GM06990 (cell line): ENCODE measurements at regions not wholly inside any gene's neighbourhood (a gene's known extent, or its start where the extent isn't known, plus 50 kb on each side); places are given as distances from the start of the nearest gene placed in this dataset.

ENCODE experiments used
- DNase-seq: peaks from one replicate; pipeline ENCODE4 v3.0.0-alpha.2; 2011; ENCODE audit not compliant: insufficient read length; ENCODE audit errors: extremely low read depth
- H3K27me3 ChIP-seq: replicated peaks from 2 replicates; pipeline ENCODE4 v1.6.0; 2011; ENCODE audit warnings: low read length; ENCODE audit not compliant: control insufficient read depth, insufficient read depth
- H3K36me3 ChIP-seq: 2 replicates; pipeline ENCODE4 v1.5.1; 2011; ENCODE audit warnings: low read length; ENCODE audit not compliant: control insufficient read depth, insufficient read depth
- H3K4me3 ChIP-seq: replicated peaks from 2 replicates; pipeline ENCODE4 v1.5.1; 2011; ENCODE audit warnings: low read depth, mild to moderate bottlenecking, control low read depth, low read length
- CTCF ChIP-seq: IDR thresholded peaks from 2 replicates; pipeline ENCODE4 v1.5.1; 2011; ENCODE audit warnings: low read length, control low read depth, mild to moderate bottlenecking, inconsistent platforms; ENCODE audit not compliant: insufficient read depth, poor library complexity, severe bottlenecking

- Histone ChIP-seq H3K27me3 (no peaks in the 10 kb centered on the region), H3K36me3 (no peaks in the 10 kb centered on the region), H3K4me3 (no peak overlapping the region)
- no peak for TF ChIP-seq CTCF
- no peak for DNase-seq
Observed at GRCh38 chr1:194710671-194711070, 1524.3 kb upstream of the B3GALT2 start.

- DNase-seq, result no peak
- Histone ChIP-seq H3K4me3 (no peak overlapping the region), H3K27me3 (no peaks in the 10 kb centered on the region), H3K36me3 (no peaks in the 10 kb centered on the region)
- TF ChIP-seq CTCF, result no peak
Observed at GRCh38 chr1:194709439-194709838, 1523.0 kb upstream of the B3GALT2 start.

- Histone ChIP-seq H3K36me3 (no peaks in the 10 kb centered on the region), H3K27me3 (no peaks in the 10 kb centered on the region), H3K4me3 (no peak overlapping the region)
- TF ChIP-seq CTCF, result no peak
- no peak for DNase-seq
Observed at GRCh38 chr1:194707074-194707473, 1520.7 kb upstream of the B3GALT2 start.

GRCh38 chr1:194705123-194705854 lies 1518.9 kb upstream of the B3GALT2 start:
- H3K4me3 ChIP-seq, result no peak overlapping the region
- no peaks in the 10 kb centered on the region for H3K36me3 ChIP-seq
- no peak for TF ChIP-seq CTCF
- no peaks in the 10 kb centered on the region for H3K27me3 ChIP-seq
- no peak for DNase-seq

- no peak for TF ChIP-seq CTCF
- DNase-seq, result no peak
- Histone ChIP-seq H3K36me3 (no peaks in the 10 kb centered on the region), H3K4me3 (no peak overlapping the region), H3K27me3 (no peaks in the 10 kb centered on the region)
Observed at GRCh38 chr1:194698908-194699318, 1512.5 kb upstream of the B3GALT2 start.

GRCh38 chr1:194693244-194693643 lies 1506.8 kb upstream of the B3GALT2 start:
- DNase-seq, result no peak
- no peak overlapping the region for H3K4me3 ChIP-seq

More at GRCh38 chr1:194693244-194693643, 1506.8 kb upstream of the B3GALT2 start:
- Histone ChIP-seq H3K27me3 (no peaks in the 10 kb centered on the region), H3K36me3 (no peaks in the 10 kb centered on the region)
- no peak for TF ChIP-seq CTCF
